ENCODE measurements at regions not wholly inside any gene's neighbourhood (a gene's known extent, or its start where the extent isn't known, plus 50 kb on each side); places are given as distances from the start of the nearest gene placed in this dataset.
"Not testable (repeated sequence)": the region's sequence is repeated elsewhere in the genome, so short reads cannot be mapped to it uniquely, and the experiment has no call there.

- H3K4me3 ChIP-seq (ENCODE audit: low read depth, low read length): no peak overlapping the region
- no peak for DNase-seq (ENCODE audit: low read depth)
- TF ChIP-seq CTCF (IDR thresholded peaks at IDR 0.05; ENCODE audit: low read depth, low read length, missing control alignments): no peak
Observed at GRCh38 chr2:84131278-84131830, 327.7 kb downstream of the SUCLG1 start.

GRCh38 chr2:84129018-84129417, 330.1 kb downstream of the SUCLG1 start:
- TF ChIP-seq CTCF (IDR thresholded peaks at IDR 0.05; ENCODE audit: low read depth, low read length, missing control alignments): no peak
- H3K4me3 ChIP-seq (ENCODE audit: low read depth, low read length): no peak overlapping the region
- no peak for DNase-seq (ENCODE audit: low read depth)

GRCh38 chr2:84127812-84128211, 331.3 kb downstream of the SUCLG1 start:
- H3K4me3 ChIP-seq (ENCODE audit: low read depth, low read length); DNase-seq (ENCODE audit: low read depth): not testable (repeated sequence)

GRCh38 chr2:84126530-84126929, 332.6 kb downstream of the SUCLG1 start:
- no peak overlapping the region for H3K4me3 ChIP-seq (ENCODE audit: low read depth, low read length)
- no peak for DNase-seq (ENCODE audit: low read depth)
- no peak for TF ChIP-seq CTCF (IDR thresholded peaks at IDR 0.05; ENCODE audit: low read depth, low read length, missing control alignments)

GRCh38 chr2:84126084-84126483, 333.0 kb downstream of the SUCLG1 start:
- no peak for TF ChIP-seq CTCF (IDR thresholded peaks at IDR 0.05; ENCODE audit: low read depth, low read length, missing control alignments)
- H3K4me3 ChIP-seq (ENCODE audit: low read depth, low read length): no peak overlapping the region
- no peak for DNase-seq (ENCODE audit: low read depth)

GRCh38 chr2:84116143-84116542, 342.9 kb downstream of the SUCLG1 start:
- DNase-seq (ENCODE audit: low read depth): no peak
- H3K4me3 ChIP-seq (ENCODE audit: low read depth, low read length): no peak overlapping the region

GRCh38 chr2:84115173-84115857, 343.8 kb downstream of the SUCLG1 start:
- DNase-seq (ENCODE audit: low read depth): no peak
- no peak for TF ChIP-seq CTCF (IDR thresholded peaks at IDR 0.05; ENCODE audit: low read depth, low read length, missing control alignments)
- no peak overlapping the region for H3K4me3 ChIP-seq (ENCODE audit: low read depth, low read length)

More at GRCh38 chr2:84116143-84116542, 342.9 kb downstream of the SUCLG1 start:
- no peak for TF ChIP-seq CTCF (IDR thresholded peaks at IDR 0.05; ENCODE audit: low read depth, low read length, missing control alignments)

GRCh38 chr2:84103816-84104527, 355.1 kb downstream of the SUCLG1 start:
- not testable (repeated sequence) for DNase-seq (ENCODE audit: low read depth); H3K4me3 ChIP-seq (ENCODE audit: low read depth, low read length)
